ENCODE measurements at regions not wholly inside any gene's neighbourhood (a gene's known extent, or its start where the extent isn't known, plus 50 kb on each side); places are given as distances from the start of the nearest gene placed in this dataset.

DNA sequence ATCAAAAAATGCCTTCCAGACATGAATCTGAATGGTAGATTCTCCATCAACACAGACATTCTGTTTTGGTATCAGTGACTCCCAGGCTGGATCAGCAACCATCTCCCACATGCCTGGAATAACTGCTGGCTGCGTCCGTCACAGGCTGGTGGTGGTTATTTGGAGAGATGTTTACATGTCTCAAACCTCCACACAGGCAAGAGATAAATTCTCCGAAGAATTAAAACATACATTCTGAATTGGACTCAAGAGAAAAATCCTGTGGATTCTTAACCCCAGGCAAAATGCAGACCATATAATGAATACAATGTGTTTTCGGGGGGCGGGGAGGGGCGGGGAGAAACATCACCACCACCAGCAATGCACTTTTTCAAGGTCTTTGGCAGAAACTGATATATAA is 108.2 kb downstream of the THBS2 start:
- Histone ChIP-seq H3K9me3 (ENCODE audit: low read depth) (peaks cover 11% of the 10 kb centered on the region), H3K9ac (no peak overlapping the region), H3F3A (ENCODE audit: low read depth) (no peaks in the 10 kb centered on the region), H3K4me2 (no peak overlapping the region), H4K20me1 (ENCODE audit: low read depth) (no peaks in the 10 kb centered on the region), H3K36me3 (no peaks in the 10 kb centered on the region), H3K4me3 (no peak overlapping the region), H3K4me1 (no peaks in the 10 kb centered on the region), H3K27ac (no peak overlapping the region), H3K79me2 (ENCODE audit: low read depth) (no peaks in the 10 kb centered on the region), H3K27me3 (no peaks in the 10 kb centered on the region), H2AFZ (replicated peaks) (no peak overlapping the region)
- Mint-ChIP-seq H3K27ac (no peak overlapping the region), H3K9me3 (peaks cover 16% of the 10 kb centered on the region), H3K4me3 (no peak overlapping the region), H3K27me3 (ENCODE audit: insufficient read depth, low read depth) (peaks cover 4% of the 10 kb centered on the region), H3K36me3 (no peaks in the 10 kb centered on the region), H3K4me1 (no peaks in the 10 kb centered on the region)
- no peak for DNase-seq (ENCODE audit: low spot score)
- TF ChIP-seq CTCF (IDR thresholded peaks at IDR 0.05) (no peak), EZH2phosphoT487 (IDR thresholded peaks at IDR 0.05) (no peak), EZH2 (IDR thresholded peaks at IDR 0.05) (no peak)

- H3K9me3 ChIP-seq (ENCODE audit: low read depth), result no peaks in the 10 kb centered on the region
- H3K36me3 ChIP-seq, result no peaks in the 10 kb centered on the region
- no peaks in the 10 kb centered on the region for H3F3A ChIP-seq (ENCODE audit: low read depth)
- Mint-ChIP-seq H3K27me3 (ENCODE audit: insufficient read depth, low read depth) (peaks cover 4% of the 10 kb centered on the region), H3K4me3 (no peak overlapping the region), H3K27ac (no peak overlapping the region), H3K9me3 (peaks cover 7% of the 10 kb centered on the region), H3K36me3 (no peaks in the 10 kb centered on the region), H3K4me1 (no peaks in the 10 kb centered on the region)
- no peak overlapping the region for H3K9ac ChIP-seq
- H2AFZ ChIP-seq (replicated peaks), result no peak overlapping the region
- no peaks in the 10 kb centered on the region for H3K27me3 ChIP-seq
- TF ChIP-seq EZH2phosphoT487 (IDR thresholded peaks at IDR 0.05) (no peak), CTCF (IDR thresholded peaks at IDR 0.05) (no peak), EZH2 (IDR thresholded peaks at IDR 0.05) (no peak)
- no peaks in the 10 kb centered on the region for H3K79me2 ChIP-seq (ENCODE audit: low read depth)
- H3K4me2 ChIP-seq, result no peak overlapping the region
- no peak overlapping the region for H3K27ac ChIP-seq
- DNase-seq (ENCODE audit: low spot score), result no peak
- H4K20me1 ChIP-seq (ENCODE audit: low read depth), result no peaks in the 10 kb centered on the region
- no peaks in the 10 kb centered on the region for H3K4me1 ChIP-seq
- H3K4me3 ChIP-seq, result no peak overlapping the region
Observed at GRCh38 chr6:169144356-169144755, 109.3 kb downstream of the THBS2 start.

DNA sequence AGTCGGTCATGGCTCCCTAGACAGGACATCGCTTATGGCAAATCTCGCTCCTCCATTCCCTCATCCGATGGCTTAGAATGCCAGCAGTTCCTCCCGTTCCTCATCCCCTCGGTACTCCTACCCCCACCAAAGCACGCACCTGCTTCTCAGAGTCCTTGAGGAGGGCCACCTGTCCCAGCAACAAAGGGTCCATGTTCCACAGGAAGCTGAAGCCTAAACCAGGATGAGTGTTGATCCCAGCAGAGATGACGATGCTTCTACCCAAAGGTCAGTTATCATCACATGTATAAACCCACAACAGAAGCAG is 111.2 kb downstream of the THBS2 start:
- Histone ChIP-seq H3K4me2 (no peak overlapping the region), H3K9ac (no peak overlapping the region), H2AFZ (replicated peaks) (no peak overlapping the region), H3K4me1 (no peaks in the 10 kb centered on the region), H3K4me3 (no peak overlapping the region), H3K27ac (no peak overlapping the region), H3K79me2 (ENCODE audit: low read depth) (no peaks in the 10 kb centered on the region), H3K27me3 (no peaks in the 10 kb centered on the region), H4K20me1 (ENCODE audit: low read depth) (no peaks in the 10 kb centered on the region), H3K36me3 (no peaks in the 10 kb centered on the region), H3F3A (ENCODE audit: low read depth) (no peaks in the 10 kb centered on the region), H3K9me3 (ENCODE audit: low read depth) (no peaks in the 10 kb centered on the region)
- Mint-ChIP-seq H3K9me3 (peaks cover 2% of the 10 kb centered on the region), H3K27ac (no peak overlapping the region), H3K4me1 (no peaks in the 10 kb centered on the region), H3K4me3 (no peak overlapping the region), H3K27me3 (ENCODE audit: insufficient read depth, low read depth) (peaks cover 4% of the 10 kb centered on the region), H3K36me3 (no peaks in the 10 kb centered on the region)
- DNase-seq (ENCODE audit: low spot score), result no peak
- TF ChIP-seq EZH2 (IDR thresholded peaks at IDR 0.05) (no peak), EZH2phosphoT487 (IDR thresholded peaks at IDR 0.05) (no peak), CTCF (IDR thresholded peaks at IDR 0.05) (no peak)
